ENCODE measurements at regions not wholly inside any gene's neighbourhood (a gene's known extent, or its start where the extent isn't known, plus 50 kb on each side); places are given as distances from the start of the nearest gene placed in this dataset.
A peak's percentile ranks its signal among the peaks of the same experiment; 100 is the strongest.
"Not testable (repeated sequence)": the region's sequence is repeated elsewhere in the genome, so short reads cannot be mapped to it uniquely, and the experiment has no call there.

- no peak for DNase-seq
Observed at GRCh38 chr7:20083781-20084180, 133.4 kb downstream of the MACC1 start.

GRCh38 chr7:20079080-20079479 is 138.1 kb downstream of the MACC1 start:
- no peak for DNase-seq

GRCh38 chr7:20076835-20077234 is 140.3 kb downstream of the MACC1 start:
- no peak for DNase-seq

- no peak for DNase-seq
Observed at GRCh38 chr7:20075992-20076820, 141.0 kb downstream of the MACC1 start.

GRCh38 chr7:20075440-20075839 is 141.7 kb downstream of the MACC1 start:
- no peak for DNase-seq

- DNase-seq, result not testable (repeated sequence)
Observed at GRCh38 chr7:20068004-20068403, 149.2 kb downstream of the MACC1 start.

GRCh38 chr7:20064974-20065862 is 152.0 kb downstream of the MACC1 start:
- peak; percentile 73 for DNase-seq

- peak; percentile 59 for DNase-seq
Observed at GRCh38 chr7:20064181-20064970, 152.8 kb downstream of the MACC1 start.

GRCh38 chr7:20063644-20064043 is 153.5 kb downstream of the MACC1 start:
- DNase-seq, result no peak

GRCh38 chr7:20062932-20063331 is 154.3 kb downstream of the MACC1 start:
- no peak for DNase-seq

GRCh38 chr7:20053334-20054104 is 163.7 kb downstream of the MACC1 start:
- DNase-seq, result no peak

- DNase-seq, result no peak
Observed at GRCh38 chr7:20050241-20050966, 166.8 kb downstream of the MACC1 start.

- DNase-seq, result no peak
Observed at GRCh38 chr7:20038676-20039075, 178.5 kb downstream of the MACC1 start.

GRCh38 chr7:20035279-20035875 is 181.8 kb downstream of the MACC1 start:
- DNase-seq, result no peak

- no peak for DNase-seq
Observed at GRCh38 chr7:20033621-20034400, 183.4 kb downstream of the MACC1 start.

- DNase-seq, result no peak
Observed at GRCh38 chr7:20032741-20033140, 184.4 kb downstream of the MACC1 start.

GRCh38 chr7:20030915-20031362 is 186.2 kb downstream of the MACC1 start:
- no peak for DNase-seq

GRCh38 chr7:20030417-20030816 is 186.8 kb downstream of the MACC1 start:
- no peak for DNase-seq

GRCh38 chr7:20026762-20027161 is 190.4 kb downstream of the MACC1 start:
- no peak for DNase-seq

GRCh38 chr7:20021831-20022230 is 195.4 kb downstream of the MACC1 start:
- DNase-seq, result no peak

All from eye (tissue), 1 donor.